ENCODE measurements at regions not wholly inside any gene's neighbourhood (a gene's known extent, or its start where the extent isn't known, plus 50 kb on each side); places are given as distances from the start of the nearest gene placed in this dataset.

DNA sequence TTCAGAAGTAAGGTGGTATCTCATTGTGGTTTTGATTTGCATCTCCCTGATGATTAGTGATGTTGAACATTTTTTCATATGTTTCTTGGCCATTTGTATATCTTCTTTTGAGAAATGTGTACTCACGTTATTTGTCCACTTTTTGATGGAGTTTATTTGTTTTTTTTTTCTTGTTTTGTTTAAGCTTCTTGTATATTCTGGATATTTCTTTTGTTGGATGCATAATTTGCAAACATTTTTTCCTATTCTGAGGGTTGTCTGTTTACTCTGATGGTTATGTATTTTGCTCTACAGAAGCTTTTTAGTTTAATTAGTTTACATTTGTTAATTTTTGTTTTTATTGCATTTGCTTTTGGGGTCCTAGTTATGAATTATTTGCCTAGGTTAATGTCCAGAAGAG, 927.4 kb upstream of the LRFN5 start:
- TF ChIP-seq, protein P1, sequence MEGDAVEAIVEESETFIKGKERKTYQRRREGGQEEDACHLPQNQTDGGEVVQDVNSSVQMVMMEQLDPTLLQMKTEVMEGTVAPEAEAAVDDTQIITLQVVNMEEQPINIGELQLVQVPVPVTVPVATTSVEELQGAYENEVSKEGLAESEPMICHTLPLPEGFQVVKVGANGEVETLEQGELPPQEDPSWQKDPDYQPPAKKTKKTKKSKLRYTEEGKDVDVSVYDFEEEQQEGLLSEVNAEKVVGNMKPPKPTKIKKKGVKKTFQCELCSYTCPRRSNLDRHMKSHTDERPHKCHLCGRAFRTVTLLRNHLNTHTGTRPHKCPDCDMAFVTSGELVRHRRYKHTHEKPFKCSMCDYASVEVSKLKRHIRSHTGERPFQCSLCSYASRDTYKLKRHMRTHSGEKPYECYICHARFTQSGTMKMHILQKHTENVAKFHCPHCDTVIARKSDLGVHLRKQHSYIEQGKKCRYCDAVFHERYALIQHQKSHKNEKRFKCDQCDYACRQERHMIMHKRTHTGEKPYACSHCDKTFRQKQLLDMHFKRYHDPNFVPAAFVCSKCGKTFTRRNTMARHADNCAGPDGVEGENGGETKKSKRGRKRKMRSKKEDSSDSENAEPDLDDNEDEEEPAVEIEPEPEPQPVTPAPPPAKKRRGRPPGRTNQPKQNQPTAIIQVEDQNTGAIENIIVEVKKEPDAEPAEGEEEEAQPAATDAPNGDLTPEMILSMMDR (IDR thresholded peaks at IDR 0.05): no peak
- TF ChIP-seq POLR2A (IDR thresholded peaks at IDR 0.05): no peak
